Central memory CD8-positive, alpha-beta T cell (primary cell): ENCODE measurements at regions not wholly inside any gene's neighbourhood (a gene's known extent, or its start where the extent isn't known, plus 50 kb on each side); places are given as distances from the start of the nearest gene placed in this dataset.

ENCODE experiments used
- ATAC-seq: fragments of 150-1000 bp; cut with Tn5 transposase; replicated peaks from 2 replicates; pipeline ENCODE4 v1.10.0; 2022; ENCODE audit warnings: mild to moderate bottlenecking, moderate FRiP score, moderate number of reproducible peaks; ENCODE audit not compliant: poor library complexity, severe bottlenecking; ENCODE audit errors: extremely low read depth
- DNase-seq, 2 donors: peaks; one replicate each; pipeline ENCODE4 v3.0.0; 2021; ENCODE audit warnings: low spot score in 2 of 2
- H3K27ac Mint-ChIP-seq: one replicate; pipeline ENCODE4 v1.8.0; 2022; ENCODE audit warnings: low read depth, mild to moderate bottlenecking, moderate library complexity, mixed read lengths
- H3K27me3 Mint-ChIP-seq: one replicate; pipeline ENCODE4 v1.8.0; 2022; ENCODE audit warnings: mixed read lengths
- H3K36me3 Mint-ChIP-seq: one replicate; pipeline ENCODE4 v1.8.0; 2022; ENCODE audit warnings: mild to moderate bottlenecking, moderate library complexity, mixed read lengths; ENCODE audit not compliant: insufficient read depth
- H3K4me1 Mint-ChIP-seq: one replicate; pipeline ENCODE4 v1.8.0; 2022; ENCODE audit warnings: mixed read lengths
- H3K4me3 Mint-ChIP-seq: one replicate; pipeline ENCODE4 v1.8.0; 2022; ENCODE audit warnings: mild to moderate bottlenecking, moderate library complexity, mixed read lengths
- H3K9me3 Mint-ChIP-seq: one replicate; pipeline ENCODE4 v1.8.0; 2022; ENCODE audit warnings: mixed read lengths

- Mint-ChIP-seq H3K9me3 (no peaks in the 10 kb centered on the region), H3K36me3 (no peaks in the 10 kb centered on the region), H3K27ac (no peak overlapping the region), H3K4me1 (no peaks in the 10 kb centered on the region), H3K4me3 (no peak overlapping the region), H3K27me3 (peaks cover 13% of the 10 kb centered on the region)
- no peak for ATAC-seq
- no peak for DNase-seq
Measured at GRCh38 chr12:58386136-58386535, 444.8 kb downstream of the ATP23 start.

- ATAC-seq (no peak), DNase-seq (no peak)
- no peak overlapping the region for H3K27ac Mint-ChIP-seq
- no peak overlapping the region for H3K4me3 Mint-ChIP-seq
- H3K9me3 Mint-ChIP-seq, result no peaks in the 10 kb centered on the region
- peaks cover 3% of the 10 kb centered on the region for H3K27me3 Mint-ChIP-seq
- H3K4me1 Mint-ChIP-seq, result no peaks in the 10 kb centered on the region
- H3K36me3 Mint-ChIP-seq, result no peaks in the 10 kb centered on the region
Measured at GRCh38 chr12:58387199-58387598, 445.8 kb downstream of the ATP23 start.

- no peak for ATAC-seq
- H3K9me3 Mint-ChIP-seq, result peaks cover under 1% of the 10 kb centered on the region
- H3K4me3 Mint-ChIP-seq, result no peak overlapping the region
- H3K36me3 Mint-ChIP-seq, result no peaks in the 10 kb centered on the region
- H3K4me1 Mint-ChIP-seq, result no peaks in the 10 kb centered on the region
- no peaks in the 10 kb centered on the region for H3K27me3 Mint-ChIP-seq
- H3K27ac Mint-ChIP-seq, result no peak overlapping the region
- DNase-seq, result no peak
Measured at GRCh38 chr12:58388261-58388660, 446.9 kb downstream of the ATP23 start.

GRCh38 chr12:58393152-58393551 lies 451.8 kb downstream of the ATP23 start:
- Mint-ChIP-seq H3K9me3 (peaks cover 13% of the 10 kb centered on the region), H3K4me3 (no peak overlapping the region), H3K27me3 (no peaks in the 10 kb centered on the region), H3K27ac (no peak overlapping the region), H3K36me3 (no peaks in the 10 kb centered on the region), H3K4me1 (no peaks in the 10 kb centered on the region)
- ATAC-seq, result no peak
- DNase-seq, result no peak

GRCh38 chr12:58395056-58395455 lies 453.7 kb downstream of the ATP23 start:
- Mint-ChIP-seq H3K9me3 (peaks cover 13% of the 10 kb centered on the region), H3K27me3 (no peaks in the 10 kb centered on the region), H3K4me1 (no peaks in the 10 kb centered on the region), H3K27ac (no peak overlapping the region), H3K4me3 (no peak overlapping the region), H3K36me3 (no peaks in the 10 kb centered on the region)
- DNase-seq (no peak), ATAC-seq (no peak)

- no peaks in the 10 kb centered on the region for H3K4me1 Mint-ChIP-seq
- no peak for DNase-seq
Measured at GRCh38 chr12:58395470-58395869, 454.1 kb downstream of the ATP23 start.

GRCh38 chr12:58396239-58396638 lies 454.9 kb downstream of the ATP23 start:
- Mint-ChIP-seq H3K27me3 (no peaks in the 10 kb centered on the region), H3K27ac (no peak overlapping the region), H3K4me3 (no peak overlapping the region), H3K9me3 (peaks cover 13% of the 10 kb centered on the region), H3K36me3 (no peaks in the 10 kb centered on the region), H3K4me1 (no peaks in the 10 kb centered on the region)
- no peak for DNase-seq
- no peak for ATAC-seq

More at GRCh38 chr12:58395470-58395869, 454.1 kb downstream of the ATP23 start:
- ATAC-seq, result no peak
- H3K36me3 Mint-ChIP-seq, result no peaks in the 10 kb centered on the region
- no peaks in the 10 kb centered on the region for H3K27me3 Mint-ChIP-seq
- H3K9me3 Mint-ChIP-seq, result peaks cover 13% of the 10 kb centered on the region
- no peak overlapping the region for H3K4me3 Mint-ChIP-seq
- no peak overlapping the region for H3K27ac Mint-ChIP-seq

GRCh38 chr12:58405363-58405762 lies 464.0 kb downstream of the ATP23 start:
- peaks cover 8% of the 10 kb centered on the region for H3K9me3 Mint-ChIP-seq
- no peak for DNase-seq
- H3K27me3 Mint-ChIP-seq, result peaks cover 6% of the 10 kb centered on the region
- no peaks in the 10 kb centered on the region for H3K36me3 Mint-ChIP-seq
- ATAC-seq, result no peak
- H3K4me1 Mint-ChIP-seq, result no peaks in the 10 kb centered on the region
- no peak overlapping the region for H3K27ac Mint-ChIP-seq
- no peak overlapping the region for H3K4me3 Mint-ChIP-seq

- H3K27me3 Mint-ChIP-seq, result peaks cover 6% of the 10 kb centered on the region
- H3K4me1 Mint-ChIP-seq, result no peaks in the 10 kb centered on the region
- H3K27ac Mint-ChIP-seq, result no peak overlapping the region
- no peaks in the 10 kb centered on the region for H3K36me3 Mint-ChIP-seq
- no peak overlapping the region for H3K4me3 Mint-ChIP-seq
- peaks cover 8% of the 10 kb centered on the region for H3K9me3 Mint-ChIP-seq
- DNase-seq (no peak), ATAC-seq (no peak)
Measured at GRCh38 chr12:58408516-58408915, 467.1 kb downstream of the ATP23 start.

GRCh38 chr12:58412461-58413060 lies 471.2 kb downstream of the ATP23 start:
- Mint-ChIP-seq H3K36me3 (no peaks in the 10 kb centered on the region), H3K4me1 (no peaks in the 10 kb centered on the region), H3K4me3 (no peak overlapping the region), H3K9me3 (peaks cover 5% of the 10 kb centered on the region), H3K27ac (no peak overlapping the region), H3K27me3 (peaks cover 6% of the 10 kb centered on the region)
- ATAC-seq (no peak), DNase-seq (no peak)

- DNase-seq (no peak), ATAC-seq (no peak)
- Mint-ChIP-seq H3K36me3 (no peaks in the 10 kb centered on the region), H3K27ac (no peak overlapping the region), H3K9me3 (peaks cover 5% of the 10 kb centered on the region), H3K4me1 (no peaks in the 10 kb centered on the region), H3K27me3 (peaks cover 6% of the 10 kb centered on the region), H3K4me3 (no peak overlapping the region)
Measured at GRCh38 chr12:58413794-58414193, 472.4 kb downstream of the ATP23 start.

- Mint-ChIP-seq H3K27ac (no peak overlapping the region), H3K36me3 (no peaks in the 10 kb centered on the region), H3K27me3 (peaks cover 3% of the 10 kb centered on the region), H3K9me3 (peaks cover 2% of the 10 kb centered on the region), H3K4me3 (no peak overlapping the region), H3K4me1 (no peaks in the 10 kb centered on the region)
- DNase-seq, result no peak
- no peak for ATAC-seq
Measured at GRCh38 chr12:58414398-58414871, 473.1 kb downstream of the ATP23 start.

- no peak overlapping the region for H3K4me3 Mint-ChIP-seq
- DNase-seq (no peak), ATAC-seq (no peak)
- H3K9me3 Mint-ChIP-seq, result no peaks in the 10 kb centered on the region
- no peaks in the 10 kb centered on the region for H3K4me1 Mint-ChIP-seq
- no peaks in the 10 kb centered on the region for H3K36me3 Mint-ChIP-seq
- no peak overlapping the region for H3K27ac Mint-ChIP-seq
- no peaks in the 10 kb centered on the region for H3K27me3 Mint-ChIP-seq
Measured at GRCh38 chr12:58415716-58416115, 474.3 kb downstream of the ATP23 start.
